ENCODE measurements at regions not wholly inside any gene's neighbourhood (a gene's known extent, or its start where the extent isn't known, plus 50 kb on each side); places are given as distances from the start of the nearest gene placed in this dataset.
"Not testable (repeated sequence)": the region's sequence is repeated elsewhere in the genome, so short reads cannot be mapped to it uniquely, and the experiment has no call there.

- no peak for DNase-seq (ENCODE audit: low read depth in 4 of 4, low spot score in 3 of 4)
Measured at GRCh38 chr11:57047610-57048009, 58.9 kb downstream of the OR5AK2 start.

DNA sequence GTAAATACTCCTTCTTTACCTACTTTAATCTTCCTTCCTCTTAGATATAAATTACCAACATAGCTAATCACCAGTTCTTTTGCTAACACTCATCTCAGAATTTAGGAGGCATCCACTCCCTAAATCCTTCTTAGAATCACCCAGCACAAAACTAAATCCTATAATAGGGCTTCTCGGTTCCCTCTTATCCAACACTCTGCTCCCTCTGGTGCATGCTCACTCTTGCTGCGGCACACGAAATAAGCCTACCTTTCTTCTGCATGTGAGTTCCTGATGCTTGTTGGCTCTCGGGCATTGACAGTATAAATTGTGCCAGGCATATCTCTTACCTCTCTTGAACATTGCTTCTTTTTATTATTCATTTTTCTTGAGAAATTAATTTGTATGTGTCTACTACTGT is 61.0 kb downstream of the OR5AK2 start:
- DNase-seq (ENCODE audit: low read depth in 4 of 4, low spot score in 3 of 4), result no peak

GRCh38 chr11:57054817-57055216 is 66.1 kb downstream of the OR5AK2 start:
- DNase-seq (ENCODE audit: low read depth in 4 of 4, low spot score in 3 of 4), result no peak

DNA sequence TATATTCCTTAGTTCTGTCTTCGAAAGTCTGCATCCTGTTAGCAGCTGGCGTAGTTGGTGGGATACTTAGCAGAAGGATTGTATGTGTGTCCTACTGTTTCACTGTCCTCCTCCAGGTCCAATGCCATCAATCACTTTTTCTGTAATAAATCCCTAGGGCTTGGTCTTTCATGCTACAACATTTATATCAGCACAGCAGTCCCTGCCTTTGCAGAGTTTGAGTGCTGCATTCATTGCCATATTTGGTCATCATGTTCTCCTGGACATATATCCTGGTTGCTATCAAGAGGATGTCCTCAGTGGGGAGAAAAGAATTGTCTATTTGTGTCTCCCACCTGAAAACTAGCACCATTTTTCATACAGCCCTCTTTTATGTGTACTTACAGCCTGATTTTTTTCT is 67.0 kb downstream of the OR5AK2 start:
- no peak for DNase-seq (ENCODE audit: low read depth in 4 of 4, low spot score in 3 of 4)

DNA sequence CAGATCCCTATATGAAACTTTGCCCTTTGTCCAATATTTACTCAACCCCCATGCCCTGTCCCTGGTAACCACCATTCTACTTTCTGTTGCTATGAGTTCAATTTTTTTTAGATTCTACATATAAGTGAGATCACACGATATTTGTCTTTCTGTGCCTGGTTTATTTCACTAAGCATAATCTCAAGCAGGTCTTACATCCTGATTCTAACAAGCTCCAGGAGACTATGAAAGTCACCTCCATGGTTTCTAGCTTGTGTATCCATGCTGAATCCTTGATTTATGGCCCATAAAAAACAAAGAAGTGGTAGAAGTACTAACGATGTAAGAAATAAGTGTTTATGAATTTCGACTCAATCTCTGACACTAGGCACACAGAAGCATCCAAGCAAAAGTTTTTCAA is 68.0 kb downstream of the OR5AK2 start:
- DNase-seq (ENCODE audit: low read depth in 4 of 4, low spot score in 3 of 4), result no peak

- DNase-seq (ENCODE audit: low read depth in 4 of 4, low spot score in 3 of 4), result no peak
Measured at GRCh38 chr11:57057561-57057960, 68.8 kb downstream of the OR5AK2 start.

DNA sequence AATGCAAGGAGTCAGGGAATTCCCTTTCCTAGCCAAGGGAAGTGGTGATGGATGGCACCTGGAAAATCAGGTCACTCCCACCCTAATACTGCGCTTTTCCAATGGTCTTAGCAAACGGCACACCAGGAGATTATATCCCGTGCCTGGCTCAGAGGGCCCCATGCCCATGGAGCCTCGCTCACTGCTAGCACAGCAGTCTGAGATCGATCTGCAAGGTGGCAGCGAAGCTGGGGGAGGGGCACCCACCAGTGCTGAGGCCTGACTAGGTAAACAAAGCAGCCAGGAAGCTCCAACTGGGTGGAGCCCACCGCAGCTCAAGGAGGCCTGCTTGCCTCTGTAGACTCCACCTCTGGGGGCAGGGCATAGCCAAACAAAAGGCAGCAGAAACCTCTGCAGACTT is 74.2 kb downstream of the OR5AK2 start:
- not testable (repeated sequence) for DNase-seq (ENCODE audit: low read depth in 4 of 4, low spot score in 3 of 4)

- DNase-seq (ENCODE audit: low read depth in 4 of 4, low spot score in 3 of 4), result no peak
Measured at GRCh38 chr11:57069942-57070341, 81.2 kb downstream of the OR5AK2 start.

DNA sequence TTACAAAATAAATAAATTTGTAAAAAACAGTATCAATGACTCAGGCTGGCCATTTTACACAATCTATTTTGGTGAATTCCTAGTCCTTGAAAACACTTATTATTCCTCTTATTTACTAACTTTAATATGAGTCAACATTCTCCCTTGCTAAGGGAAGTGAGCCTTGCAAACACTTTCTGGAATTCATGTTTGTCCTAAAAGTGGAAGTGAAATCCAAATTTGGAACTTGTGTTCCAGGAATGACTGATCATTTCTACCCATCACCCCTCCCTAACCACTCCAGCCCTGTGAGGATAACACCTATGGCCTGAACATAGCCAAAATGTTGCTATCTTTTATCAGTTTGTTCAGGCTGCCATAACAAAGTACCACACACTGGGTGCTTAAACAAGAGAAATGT is 83.1 kb downstream of the OR5AK2 start:
- DNase-seq (ENCODE audit: low read depth in 4 of 4, low spot score in 3 of 4), result no peak

DNA sequence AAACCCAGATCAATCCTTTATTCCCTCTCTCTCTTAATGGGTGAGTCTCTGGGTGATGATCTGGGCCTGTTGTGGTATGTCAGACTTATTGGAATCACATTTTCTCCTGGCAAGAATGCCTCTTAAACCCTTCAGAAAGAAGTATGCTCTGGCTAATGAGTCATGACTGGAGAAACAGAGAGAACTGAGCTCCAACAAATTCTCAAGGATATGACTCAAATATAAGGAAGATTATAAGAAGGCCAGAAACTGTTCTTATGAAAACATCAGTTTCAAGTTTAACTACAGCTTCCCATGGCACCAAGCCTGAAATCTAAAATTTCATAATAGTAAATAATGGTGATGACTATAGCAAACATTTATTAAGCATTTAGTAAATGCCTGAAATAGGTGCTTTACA is 83.9 kb downstream of the OR5AK2 start:
- DNase-seq (ENCODE audit: low read depth in 4 of 4, low spot score in 3 of 4), result no peak

DNA sequence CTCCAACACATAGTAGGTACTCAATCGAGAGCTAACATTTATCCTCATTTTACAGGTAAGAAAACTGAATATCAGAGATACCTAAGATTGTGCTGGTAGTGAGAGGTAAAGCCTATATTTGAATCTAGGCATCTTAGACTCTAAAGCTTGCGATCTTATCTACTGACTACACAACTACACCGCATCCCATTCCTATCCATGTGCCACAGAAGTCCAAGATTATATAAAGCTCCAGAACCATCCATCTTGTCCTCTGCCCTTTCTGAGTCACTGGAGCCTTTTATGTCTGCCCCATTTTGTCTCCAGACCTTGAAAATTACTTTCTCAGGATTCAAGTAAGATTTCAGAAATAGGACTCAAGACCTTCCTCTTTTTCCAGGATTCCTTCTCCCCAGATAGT is 84.4 kb downstream of the OR5AK2 start:
- DNase-seq (ENCODE audit: low read depth in 4 of 4, low spot score in 3 of 4), result no peak

DNA sequence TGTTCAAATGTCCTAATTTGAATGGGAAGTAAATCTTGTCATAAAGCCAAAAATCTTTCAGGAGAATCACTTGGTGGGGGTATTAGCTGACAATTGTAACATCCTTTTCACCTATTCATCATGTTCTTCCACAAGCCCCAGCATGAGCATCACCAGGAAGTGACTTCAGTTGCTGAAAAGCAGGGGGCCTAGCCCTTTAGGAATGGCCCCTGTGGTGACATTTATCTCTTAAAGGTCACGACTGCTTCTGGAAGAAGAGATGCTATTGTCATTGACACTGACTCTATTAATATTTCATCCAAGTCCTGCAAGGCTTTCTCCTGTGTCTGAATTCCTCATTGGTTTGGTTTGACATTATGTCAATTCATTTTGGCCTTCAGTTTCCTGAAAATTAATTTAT is 92.6 kb downstream of the OR5AK2 start:
- DNase-seq (ENCODE audit: low read depth in 4 of 4, low spot score in 3 of 4), result no peak

GRCh38 chr11:57082125-57082524 is 93.4 kb downstream of the OR5AK2 start:
- DNase-seq (ENCODE audit: low read depth in 4 of 4, low spot score in 3 of 4), result no peak

GRCh38 chr11:57083641-57084385 is 95.1 kb downstream of the OR5AK2 start:
- DNase-seq (ENCODE audit: low read depth in 4 of 4, low spot score in 3 of 4), result no peak

- DNase-seq (ENCODE audit: low read depth in 4 of 4, low spot score in 3 of 4), result no peak
Measured at GRCh38 chr11:57085611-57086010, 96.1 kb upstream of the LRRC55 start.

DNA sequence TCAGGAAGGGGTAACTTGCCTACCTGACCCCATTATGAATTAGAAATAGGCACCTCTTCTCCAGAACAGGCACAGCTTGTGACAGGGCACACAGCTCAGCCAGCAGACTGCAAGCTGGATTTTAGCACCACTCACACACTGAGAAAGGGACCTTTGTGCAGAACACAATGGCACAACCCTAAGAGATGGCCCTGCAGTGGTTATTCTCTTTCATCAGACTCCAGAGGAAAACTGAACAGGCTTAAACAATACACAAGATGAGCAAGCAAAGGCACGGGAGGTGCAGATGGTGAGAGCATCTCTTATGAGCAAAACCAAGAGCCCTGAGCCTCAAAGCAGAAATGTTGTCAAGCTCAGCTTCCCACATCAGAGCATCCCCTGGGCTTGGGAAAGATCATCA is 93.8 kb upstream of the LRRC55 start:
- DNase-seq (ENCODE audit: low read depth in 4 of 4, low spot score in 3 of 4), result no peak

GRCh38 chr11:57092028-57092698 is 89.6 kb upstream of the LRRC55 start:
- no peak for DNase-seq (ENCODE audit: low read depth in 4 of 4, low spot score in 3 of 4)

DNA sequence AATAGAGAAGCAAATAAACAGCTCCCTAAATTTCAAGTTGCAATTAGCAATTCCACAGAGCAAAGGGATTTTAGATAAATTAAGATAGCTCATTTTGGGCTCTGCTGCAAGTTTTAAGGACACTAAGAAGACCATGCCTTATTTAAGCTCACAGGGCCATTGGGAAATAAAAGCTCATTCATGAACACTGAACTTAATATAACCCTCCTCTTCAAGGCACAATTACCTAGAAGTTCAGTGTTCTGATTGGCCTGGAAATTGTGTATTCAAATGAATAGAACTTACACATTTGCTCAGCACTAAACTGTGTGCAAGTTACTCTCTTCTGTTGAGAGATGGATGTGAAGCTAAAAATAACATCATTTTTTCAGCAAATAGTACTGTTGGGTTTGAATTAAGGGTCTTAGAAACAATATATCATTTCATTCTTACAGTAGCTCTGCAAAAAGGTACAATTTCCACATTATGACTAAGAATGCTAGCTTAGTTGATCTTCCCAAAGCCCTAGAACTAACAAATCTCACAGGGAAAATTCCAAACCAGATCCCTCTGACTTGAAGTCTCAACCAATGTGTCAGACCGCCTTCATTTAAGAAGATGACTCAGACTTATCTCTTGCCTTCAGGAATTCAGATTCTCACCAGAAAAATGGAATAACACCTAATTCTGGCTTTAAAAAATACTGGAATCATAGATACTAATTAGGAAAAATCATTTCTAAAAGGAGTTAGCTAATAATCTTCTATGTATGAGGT is 87.4 kb upstream of the LRRC55 start:
- DNase-seq (ENCODE audit: low read depth in 4 of 4, low spot score in 3 of 4), result no peak

DNA sequence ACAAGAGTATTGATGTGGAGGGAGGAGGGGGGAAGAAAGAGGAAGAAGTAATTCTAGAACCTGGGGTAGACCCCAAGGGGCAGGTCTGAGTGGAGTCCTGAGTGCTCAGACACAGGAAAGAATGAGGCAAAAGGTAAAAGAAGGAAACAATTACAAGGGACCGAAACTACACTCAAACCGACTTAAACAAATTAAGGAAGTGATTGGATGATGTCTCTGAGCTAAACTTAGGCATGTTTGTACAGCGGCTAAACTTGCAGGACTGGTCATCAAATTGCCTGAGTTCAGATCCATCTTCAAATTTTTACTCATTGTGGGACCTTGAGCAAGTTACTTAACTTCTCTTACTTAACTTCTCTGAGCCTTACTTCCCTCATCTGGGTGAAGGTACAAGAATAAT is 86.3 kb upstream of the LRRC55 start:
- DNase-seq (ENCODE audit: low read depth in 4 of 4, low spot score in 3 of 4), result no peak

- DNase-seq (ENCODE audit: low read depth in 4 of 4, low spot score in 3 of 4), result no peak
Measured at GRCh38 chr11:57095896-57096295, 85.9 kb upstream of the LRRC55 start.

DNA sequence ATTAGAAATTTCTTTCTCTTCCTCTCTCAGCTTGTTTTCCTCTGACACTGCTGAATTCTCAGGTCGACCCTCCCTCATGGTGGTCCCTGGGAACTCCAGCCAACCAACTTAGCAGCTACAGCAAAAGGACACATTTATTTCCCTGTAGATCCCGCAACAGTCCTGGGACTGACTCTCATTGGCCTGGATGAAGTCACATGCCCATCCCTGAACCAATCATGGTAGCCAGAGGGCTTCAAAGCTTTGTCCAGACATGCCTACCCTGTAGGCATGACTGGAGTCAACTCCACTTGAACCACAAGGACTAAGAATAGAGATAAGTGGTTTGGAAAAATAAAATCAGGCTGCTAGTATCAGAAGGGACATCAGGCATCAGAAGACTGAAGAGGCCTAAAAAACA is 84.6 kb upstream of the LRRC55 start:
- DNase-seq (ENCODE audit: low read depth in 4 of 4, low spot score in 3 of 4), result no peak

DNA sequence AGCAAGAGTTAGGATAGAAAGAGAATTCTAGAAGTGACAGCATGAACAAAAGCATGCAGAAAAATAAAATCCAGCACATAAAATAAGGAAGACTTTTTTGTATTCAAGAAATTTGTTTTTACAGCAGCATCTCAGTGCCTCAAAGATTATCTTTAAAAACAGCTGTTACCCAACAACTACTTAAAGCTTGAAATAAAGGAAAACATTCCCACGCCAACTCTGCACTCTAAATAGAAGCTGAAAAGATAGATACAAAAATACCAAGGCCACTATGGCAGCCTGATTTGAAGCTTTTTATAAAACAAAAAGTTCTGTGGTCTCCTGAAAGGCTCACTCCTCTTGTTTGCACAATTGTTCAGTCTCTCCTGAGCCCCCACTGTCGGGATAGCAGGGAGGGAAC is 83.6 kb upstream of the LRRC55 start:
- no peak for DNase-seq (ENCODE audit: low read depth in 4 of 4, low spot score in 3 of 4)
